ENCODE measurements at regions not wholly inside any gene's neighbourhood (a gene's known extent, or its start where the extent isn't known, plus 50 kb on each side); places are given as distances from the start of the nearest gene placed in this dataset.
A peak's percentile ranks its signal among the peaks of the same experiment; 100 is the strongest.

DNA sequence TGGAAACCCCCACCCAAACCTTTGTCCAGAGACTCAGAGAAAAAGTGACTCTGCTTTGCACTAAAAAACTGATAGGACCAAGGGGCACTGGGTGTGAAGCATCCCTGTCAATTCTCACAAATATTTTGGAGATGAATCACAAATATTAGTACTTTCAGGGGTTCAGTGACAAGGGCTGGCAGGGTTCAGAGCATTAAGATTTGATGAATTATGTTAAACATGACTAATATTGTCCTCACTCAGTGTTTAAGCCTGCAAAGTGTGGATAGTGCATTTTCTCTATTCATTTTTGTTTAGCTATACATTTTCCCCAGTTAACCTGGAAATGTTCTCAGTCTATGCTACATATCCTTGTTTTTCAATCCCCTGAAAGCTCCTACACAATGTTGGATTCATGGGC, 65.3 kb upstream of the CCDC68 start:
- H3K27ac ChIP-seq, result no peak overlapping the region

DNA sequence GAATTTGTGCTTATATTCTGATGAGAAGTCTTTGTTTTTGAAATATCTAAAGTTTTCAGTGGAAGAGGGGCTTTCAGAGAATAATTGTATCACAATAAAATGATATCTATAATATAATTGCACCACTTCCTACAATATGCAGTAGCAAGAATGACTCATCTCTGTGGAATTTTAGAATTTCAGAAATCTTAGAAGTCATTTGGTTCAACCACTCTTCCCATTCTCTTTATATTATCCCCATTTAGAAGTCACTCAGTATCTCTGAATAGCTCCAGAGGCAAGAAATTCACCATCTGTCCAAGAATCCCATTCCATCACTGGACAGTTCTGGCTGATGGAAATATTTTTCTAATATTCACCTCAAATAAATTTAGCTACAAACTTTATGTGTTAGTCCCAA, 59.3 kb upstream of the CCDC68 start:
- Histone ChIP-seq H3K4me1 (ENCODE audit: low read depth) (no peaks in the 10 kb centered on the region), H3K27ac (no peak overlapping the region), H3K9me3 (ENCODE audit: low read depth) (no peaks in the 10 kb centered on the region), H3K36me3 (no peaks in the 10 kb centered on the region), H3K4me3 (no peak overlapping the region), H3K27me3 (no peaks in the 10 kb centered on the region)
- TF ChIP-seq, protein P1, sequence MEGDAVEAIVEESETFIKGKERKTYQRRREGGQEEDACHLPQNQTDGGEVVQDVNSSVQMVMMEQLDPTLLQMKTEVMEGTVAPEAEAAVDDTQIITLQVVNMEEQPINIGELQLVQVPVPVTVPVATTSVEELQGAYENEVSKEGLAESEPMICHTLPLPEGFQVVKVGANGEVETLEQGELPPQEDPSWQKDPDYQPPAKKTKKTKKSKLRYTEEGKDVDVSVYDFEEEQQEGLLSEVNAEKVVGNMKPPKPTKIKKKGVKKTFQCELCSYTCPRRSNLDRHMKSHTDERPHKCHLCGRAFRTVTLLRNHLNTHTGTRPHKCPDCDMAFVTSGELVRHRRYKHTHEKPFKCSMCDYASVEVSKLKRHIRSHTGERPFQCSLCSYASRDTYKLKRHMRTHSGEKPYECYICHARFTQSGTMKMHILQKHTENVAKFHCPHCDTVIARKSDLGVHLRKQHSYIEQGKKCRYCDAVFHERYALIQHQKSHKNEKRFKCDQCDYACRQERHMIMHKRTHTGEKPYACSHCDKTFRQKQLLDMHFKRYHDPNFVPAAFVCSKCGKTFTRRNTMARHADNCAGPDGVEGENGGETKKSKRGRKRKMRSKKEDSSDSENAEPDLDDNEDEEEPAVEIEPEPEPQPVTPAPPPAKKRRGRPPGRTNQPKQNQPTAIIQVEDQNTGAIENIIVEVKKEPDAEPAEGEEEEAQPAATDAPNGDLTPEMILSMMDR (IDR thresholded peaks at IDR 0.05; ENCODE audit: low read depth, low read length), result no peak
- peak in 1 of 2 donors; percentile 75 for DNase-seq (ENCODE audit: low read depth in 1 of 2, low spot score in 1 of 2)

More for the DNA sequence above, 65.3 kb upstream of the CCDC68 start:
- H3K4me1 ChIP-seq (ENCODE audit: low read depth), result no peaks in the 10 kb centered on the region
- no peaks in the 10 kb centered on the region for H3K9me3 ChIP-seq (ENCODE audit: low read depth)
- no peaks in the 10 kb centered on the region for H3K27me3 ChIP-seq
- no peaks in the 10 kb centered on the region for H3K36me3 ChIP-seq
- no peak overlapping the region for H3K4me3 ChIP-seq
- DNase-seq (ENCODE audit: low read depth in 1 of 2, low spot score in 1 of 2), result no peak
- TF ChIP-seq, protein P1 (IDR thresholded peaks at IDR 0.05; ENCODE audit: low read depth, low read length), result no peak

DNA sequence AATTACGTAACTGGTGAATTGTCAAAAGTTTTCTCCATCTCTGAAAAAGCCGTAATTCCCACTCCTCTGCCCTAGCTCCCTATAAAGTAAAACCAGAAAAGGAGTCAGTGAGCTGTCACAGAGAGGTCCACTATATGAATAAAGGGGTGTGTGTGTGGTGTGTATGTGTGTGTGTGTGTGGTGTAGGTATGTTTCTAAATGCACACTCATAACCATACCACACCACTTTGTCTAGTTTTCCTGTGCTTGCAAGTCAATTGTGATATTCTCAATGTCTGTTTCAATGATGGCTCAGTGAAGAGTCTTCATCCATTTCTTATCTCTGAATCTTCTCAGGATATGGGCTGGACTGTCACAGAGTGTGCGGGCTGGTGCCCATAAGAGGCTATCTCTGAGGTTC, 54.8 kb upstream of the CCDC68 start:
- Histone ChIP-seq H3K27ac (no peak overlapping the region), H3K27me3 (no peaks in the 10 kb centered on the region)
- TF ChIP-seq, protein P1 (IDR thresholded peaks at IDR 0.05; ENCODE audit: low read depth, low read length), result no peak

DNA sequence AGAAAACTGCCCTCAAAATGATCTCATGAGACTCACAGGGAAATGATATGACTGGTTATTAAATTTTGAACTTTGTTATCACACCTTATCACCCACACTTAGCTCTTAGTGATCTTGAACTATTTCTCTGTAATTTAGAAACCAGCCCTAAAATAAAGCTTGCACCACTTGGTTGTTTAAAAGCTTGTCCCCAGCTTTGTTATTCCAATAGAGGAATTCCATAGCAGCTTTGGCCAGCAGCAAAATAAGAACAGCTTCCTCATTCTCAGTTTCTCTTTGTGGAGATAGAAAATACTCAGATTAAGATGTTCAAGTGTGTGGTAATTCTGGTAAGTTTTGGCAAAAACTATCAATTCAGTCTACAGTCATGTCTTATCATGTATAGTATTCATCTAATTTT, 54.4 kb upstream of the CCDC68 start:
- H3K4me1 ChIP-seq (ENCODE audit: low read depth), result no peaks in the 10 kb centered on the region
- no peak overlapping the region for H3K4me3 ChIP-seq
- no peaks in the 10 kb centered on the region for H3K9me3 ChIP-seq (ENCODE audit: low read depth)
- H3K36me3 ChIP-seq, result no peaks in the 10 kb centered on the region
- TF ChIP-seq, protein P1 (IDR thresholded peaks at IDR 0.05; ENCODE audit: low read depth, low read length), result no peak
- H3K27ac ChIP-seq, result no peak overlapping the region
- DNase-seq (ENCODE audit: low read depth in 1 of 2, low spot score in 1 of 2), result no peak
- no peaks in the 10 kb centered on the region for H3K27me3 ChIP-seq

More for the DNA sequence above, 54.8 kb upstream of the CCDC68 start:
- Histone ChIP-seq H3K9me3 (ENCODE audit: low read depth) (no peaks in the 10 kb centered on the region), H3K4me1 (ENCODE audit: low read depth) (no peaks in the 10 kb centered on the region), H3K36me3 (no peaks in the 10 kb centered on the region), H3K4me3 (no peak overlapping the region)
- no peak for DNase-seq (ENCODE audit: low read depth in 1 of 2, low spot score in 1 of 2)

DNA sequence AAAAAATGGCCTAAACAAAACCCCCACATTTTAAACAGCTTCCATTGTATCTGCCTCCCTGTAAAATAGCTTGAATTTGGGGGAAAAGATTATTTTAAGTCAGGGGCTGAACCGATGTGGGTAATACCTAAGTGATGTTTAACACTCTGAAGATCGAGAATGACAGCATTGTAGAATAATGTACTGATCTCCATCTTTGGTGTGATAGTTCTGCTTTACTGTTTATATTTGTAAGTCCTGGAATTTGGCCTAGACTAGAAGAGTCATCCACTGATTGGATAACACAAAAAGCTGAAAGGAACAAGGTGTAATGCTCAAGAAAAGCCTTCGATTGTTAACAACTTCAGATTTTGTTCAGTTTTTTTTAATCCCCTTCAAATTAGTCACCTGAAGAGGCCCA, 53.8 kb upstream of the CCDC68 start:
- no peak overlapping the region for H3K4me3 ChIP-seq
- no peaks in the 10 kb centered on the region for H3K27me3 ChIP-seq
- no peaks in the 10 kb centered on the region for H3K9me3 ChIP-seq (ENCODE audit: low read depth)
- TF ChIP-seq, protein P1 (IDR thresholded peaks at IDR 0.05; ENCODE audit: low read depth, low read length), result no peak
- no peaks in the 10 kb centered on the region for H3K4me1 ChIP-seq (ENCODE audit: low read depth)
- H3K27ac ChIP-seq, result no peak overlapping the region
- H3K36me3 ChIP-seq, result no peaks in the 10 kb centered on the region
- DNase-seq (ENCODE audit: low read depth in 1 of 2, low spot score in 1 of 2), result no peak

DNA sequence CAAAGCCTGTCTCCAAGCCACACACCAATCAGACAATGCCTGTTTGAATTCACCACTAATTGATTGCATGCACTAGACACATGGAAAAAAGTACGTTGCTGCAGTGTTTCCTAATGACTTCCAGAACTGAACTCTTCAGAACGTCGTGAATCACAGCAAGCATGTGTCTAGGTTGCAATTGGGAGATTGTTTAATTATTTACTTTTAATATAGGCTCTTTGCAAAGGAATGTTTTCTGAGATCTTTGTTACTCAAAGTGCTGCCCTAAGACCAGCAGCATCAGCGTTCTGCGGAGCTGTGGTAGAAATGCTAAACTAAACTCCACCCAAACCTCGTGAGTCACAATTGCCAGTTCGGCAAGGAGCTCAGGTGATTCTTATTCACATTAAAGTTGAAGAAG, 52.7 kb upstream of the CCDC68 start:
- H3K36me3 ChIP-seq, result no peaks in the 10 kb centered on the region
- H3K4me3 ChIP-seq, result no peak overlapping the region
- no peak overlapping the region for H3K27ac ChIP-seq
- no peaks in the 10 kb centered on the region for H3K4me1 ChIP-seq (ENCODE audit: low read depth)
- TF ChIP-seq, protein P1 (IDR thresholded peaks at IDR 0.05; ENCODE audit: low read depth, low read length), result no peak
- DNase-seq (ENCODE audit: low read depth in 1 of 2, low spot score in 1 of 2), result no peak
- H3K9me3 ChIP-seq (ENCODE audit: low read depth), result no peaks in the 10 kb centered on the region
- no peaks in the 10 kb centered on the region for H3K27me3 ChIP-seq
